NOMO-1 (cell line): ENCODE measurements at regions not wholly inside any gene's neighbourhood (a gene's known extent, or its start where the extent isn't known, plus 50 kb on each side); places are given as distances from the start of the nearest gene placed in this dataset.
"Not testable (repeated sequence)": the region's sequence is repeated elsewhere in the genome, so short reads cannot be mapped to it uniquely, and the experiment has no call there.

Experiments used
- DNase-seq, 2 experiments: peaks; one replicate each; lab custom pipeline; 2025; ENCODE audit not compliant: unreplicated experiment in 2 of 2; lab: John Stamatoyannopoulos, UW

DNA sequence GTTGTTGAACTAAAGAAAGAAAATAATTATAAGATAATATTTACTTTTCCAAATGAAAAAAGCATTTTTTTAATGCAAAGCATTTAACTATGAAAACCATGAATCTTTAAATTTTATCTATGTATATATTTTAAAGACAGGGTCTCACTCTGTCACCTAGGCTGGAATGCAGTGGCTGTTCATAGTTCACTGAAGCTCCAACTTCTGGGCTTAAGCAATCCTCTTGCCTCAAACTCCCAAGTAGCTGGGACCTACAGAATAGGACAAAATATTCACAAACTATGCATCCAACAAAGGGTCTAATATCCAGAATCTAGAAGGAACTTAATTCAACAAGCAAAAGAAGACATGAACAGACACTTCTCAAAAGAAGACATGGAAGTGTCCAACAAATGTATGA lies 55.9 kb upstream of the ALB start:
- DNase-seq: no peak

DNA sequence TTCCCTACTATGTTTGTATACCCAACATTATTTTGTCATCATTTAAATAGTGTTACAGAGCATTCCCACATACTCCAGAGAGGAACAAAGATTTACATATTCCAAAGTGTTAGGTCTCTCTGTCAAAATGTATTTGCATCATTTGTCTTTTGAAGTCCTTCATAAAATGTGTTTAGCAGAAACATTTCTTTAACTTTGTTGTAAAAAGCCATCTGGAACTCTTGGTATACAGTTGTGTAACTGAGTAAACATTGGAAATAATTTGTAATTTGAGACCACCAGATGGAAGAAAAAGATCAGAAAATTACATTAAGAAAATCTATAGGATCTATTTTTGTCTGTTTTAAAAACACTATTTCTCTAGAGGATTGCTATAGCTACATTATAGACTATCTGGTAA lies 56.6 kb upstream of the ALB start:
- no peak for DNase-seq

DNA sequence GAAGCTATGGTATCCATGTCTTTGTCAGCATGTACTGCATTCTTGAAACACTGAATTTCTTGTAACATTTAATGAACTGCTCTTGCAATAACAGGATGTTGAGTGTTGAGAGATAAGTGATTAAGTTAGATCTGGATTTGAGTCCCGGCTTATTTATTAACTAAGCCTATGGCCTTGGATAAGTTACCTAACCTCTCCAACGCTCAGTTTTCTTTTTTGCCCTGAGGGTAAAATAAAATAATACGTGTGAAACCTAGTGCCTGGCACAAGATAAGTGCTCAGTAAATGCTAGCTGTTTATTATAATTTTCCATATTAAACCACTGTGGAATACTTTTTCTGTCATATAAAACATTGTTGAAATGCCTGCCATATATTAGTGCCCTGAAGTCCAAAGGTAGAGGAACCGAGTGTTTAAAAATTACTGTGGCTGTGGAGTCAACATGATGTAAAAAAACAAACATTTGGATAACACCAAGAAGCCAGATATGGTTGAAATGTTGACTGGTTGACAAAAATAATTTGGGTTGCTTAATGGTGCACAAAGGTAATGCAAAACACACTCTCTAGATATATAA lies 58.6 kb upstream of the ALB start:
- DNase-seq: no peak

DNA sequence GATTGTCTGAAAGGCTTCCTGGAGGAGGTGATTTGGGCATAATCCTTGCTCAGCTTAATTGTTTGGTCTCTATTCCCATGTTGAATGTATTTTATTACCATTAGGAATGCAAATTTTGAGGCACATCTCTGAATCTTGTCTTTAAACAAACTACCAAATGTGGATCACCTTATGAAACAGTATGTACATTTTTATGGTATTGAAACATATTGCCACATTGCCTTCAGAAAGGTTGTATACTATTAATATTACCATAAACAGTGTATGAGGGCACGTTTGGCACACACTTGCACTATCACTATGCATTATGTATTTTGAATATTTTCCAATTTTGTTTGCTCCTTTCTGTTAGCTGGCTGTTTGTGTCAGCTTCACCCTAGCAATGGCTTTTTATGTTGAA lies 60.0 kb upstream of the ALB start:
- no peak for DNase-seq

DNA sequence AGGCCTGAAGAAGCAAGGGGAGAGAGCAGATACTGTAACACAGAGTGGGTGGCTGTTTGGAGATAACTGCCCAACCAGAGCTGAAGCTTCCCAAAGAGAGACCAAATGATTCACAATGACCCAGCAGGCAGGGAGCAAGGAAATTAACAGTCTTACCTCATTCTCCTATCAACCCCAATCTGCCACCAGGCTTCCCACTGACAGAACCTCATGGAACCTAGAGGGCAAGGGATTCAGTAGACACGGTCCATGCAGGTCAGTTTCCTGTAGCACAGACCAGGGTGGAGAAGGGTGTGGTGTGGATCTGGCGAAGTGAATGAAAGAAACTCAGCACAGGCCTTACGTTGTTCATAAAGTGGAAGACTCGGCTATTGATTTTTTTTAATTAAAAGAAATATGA lies 60.7 kb upstream of the ALB start:
- no peak for DNase-seq

DNA sequence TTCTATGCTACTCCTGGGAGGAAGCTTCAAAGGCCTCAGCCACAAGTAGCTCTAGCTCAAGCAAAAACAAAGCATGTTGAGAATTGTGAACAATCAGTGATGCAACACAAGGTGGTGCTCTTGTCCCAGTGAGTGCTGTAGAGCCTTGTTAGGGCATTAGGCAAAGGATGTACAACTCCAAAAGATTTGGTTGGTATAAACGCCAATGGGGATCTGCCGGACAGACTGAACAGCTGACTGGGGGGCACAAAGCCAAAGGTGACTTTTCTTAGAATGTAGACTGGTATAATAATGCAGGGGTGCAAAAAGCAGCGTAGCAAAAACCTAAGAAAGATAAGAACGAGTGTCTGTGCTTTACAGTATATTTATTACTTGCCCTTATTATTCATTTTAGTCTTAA lies 62.6 kb upstream of the ALB start:
- DNase-seq: peak; percentile 3 to 5

DNA sequence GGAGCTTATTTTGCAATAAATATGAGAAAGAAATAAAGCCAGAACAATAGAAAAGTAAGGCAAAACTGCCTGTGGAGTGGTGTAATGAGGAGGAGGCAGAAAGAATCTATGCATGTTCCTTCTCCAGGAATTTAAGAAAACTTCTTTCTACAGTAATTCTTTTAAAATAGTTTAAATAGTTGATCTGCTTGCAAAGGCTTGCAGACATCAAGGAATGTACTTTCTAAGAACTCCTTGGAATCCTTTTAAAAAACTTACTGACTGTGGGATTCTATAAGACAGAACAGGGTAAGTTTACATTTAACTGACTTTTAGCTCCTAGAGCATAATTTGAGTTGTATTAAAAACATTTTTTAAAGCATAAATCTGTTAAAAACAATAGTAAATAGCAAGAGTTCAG lies 63.2 kb upstream of the ALB start:
- DNase-seq: no peak

DNA sequence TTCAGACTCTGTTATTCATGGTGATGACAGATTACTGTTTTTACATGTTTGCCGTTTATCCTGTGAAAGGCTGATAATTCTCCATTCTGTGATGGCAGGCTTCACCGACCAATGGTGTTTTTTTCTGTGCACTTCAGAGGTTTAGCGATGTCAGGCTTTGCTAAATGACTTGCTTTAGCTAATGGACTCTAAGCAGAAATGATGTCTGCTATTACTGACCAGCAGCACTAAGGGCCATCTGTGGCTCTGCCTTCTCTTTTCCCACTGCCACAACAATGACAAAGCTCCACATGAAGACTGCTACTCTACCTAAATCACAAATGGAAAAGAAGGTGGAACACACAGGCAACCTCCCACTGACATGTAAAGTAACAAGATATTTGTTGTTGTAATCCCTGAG lies 68.4 kb upstream of the ALB start:
- no peak for DNase-seq

DNA sequence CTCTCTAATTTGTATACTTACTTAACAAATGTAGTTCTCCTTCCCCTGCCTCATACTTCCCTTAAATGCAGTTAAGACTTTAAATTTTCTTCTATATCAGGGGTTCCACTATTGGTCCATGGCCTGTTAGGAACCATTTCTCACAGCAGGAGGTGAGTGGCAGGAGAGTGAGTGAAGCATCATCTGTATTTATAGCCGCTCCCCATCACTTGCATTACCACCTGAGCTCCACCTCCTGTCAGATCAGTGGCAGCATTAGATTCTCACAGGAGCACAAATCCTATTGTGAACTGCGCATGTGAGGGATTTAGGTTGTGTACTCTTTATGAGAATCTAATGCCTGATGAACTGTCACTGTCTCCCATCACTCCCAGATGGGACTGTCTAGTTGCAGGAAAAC lies 72.1 kb upstream of the ALB start:
- DNase-seq: not testable (repeated sequence)

DNA sequence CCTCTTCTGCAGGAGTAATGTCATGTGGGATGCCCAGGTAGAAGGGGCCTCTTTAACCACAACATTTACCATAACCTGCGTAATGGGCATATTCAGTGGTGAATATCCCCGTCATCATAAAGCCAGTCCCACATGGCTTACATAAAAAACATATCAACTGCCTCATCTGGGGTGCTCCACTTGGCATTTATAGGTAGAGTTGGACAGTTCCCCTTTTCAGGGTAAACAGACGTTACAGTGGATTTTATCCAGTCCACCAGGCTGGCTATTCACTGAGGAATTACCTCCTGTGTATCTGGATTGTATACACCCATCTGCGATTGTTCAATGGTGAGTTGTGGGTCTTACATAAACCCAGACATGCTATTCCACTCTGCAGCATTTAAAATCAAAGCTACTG lies 70.7 kb upstream of the ANKRD17 start:
- no peak for DNase-seq

DNA sequence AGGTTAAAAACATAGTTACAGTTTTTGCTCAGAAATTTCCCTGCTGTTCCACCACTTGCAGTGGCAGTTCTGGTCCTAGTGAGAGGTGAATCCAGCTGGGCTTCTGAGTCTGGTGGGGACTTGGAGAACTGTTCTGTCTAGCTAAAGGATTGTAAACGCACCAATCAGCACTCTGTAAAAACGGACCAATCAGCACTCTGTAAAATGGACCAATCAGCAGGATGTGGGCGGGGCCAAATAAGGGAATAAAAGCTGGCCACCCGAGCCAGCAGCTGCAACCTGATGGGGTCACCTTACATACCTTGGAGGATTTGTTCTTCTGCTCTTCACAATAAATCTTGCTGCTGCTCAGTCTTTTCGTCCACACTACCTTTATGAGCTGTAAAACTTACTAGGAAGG lies 67.2 kb upstream of the ANKRD17 start:
- not testable (repeated sequence) for DNase-seq

DNA sequence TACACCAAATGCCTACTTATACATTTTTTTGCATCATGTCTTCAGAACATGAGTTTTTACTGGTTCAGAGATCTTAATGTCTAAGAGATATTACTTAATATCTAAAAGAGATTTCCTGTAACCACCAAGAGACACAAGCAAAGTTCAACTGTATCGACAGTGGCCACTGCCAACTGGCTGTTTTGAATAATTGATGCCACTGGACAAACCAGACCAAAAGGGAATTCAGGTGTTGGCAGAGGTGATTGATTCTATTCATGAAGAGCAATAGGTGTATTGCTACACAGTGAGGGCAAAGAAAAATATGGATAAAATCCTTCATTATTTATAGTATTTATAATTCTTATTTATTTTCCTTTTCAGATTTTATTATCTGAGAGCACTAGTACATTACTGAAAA lies 58.5 kb upstream of the ANKRD17 start:
- no peak for DNase-seq

DNA sequence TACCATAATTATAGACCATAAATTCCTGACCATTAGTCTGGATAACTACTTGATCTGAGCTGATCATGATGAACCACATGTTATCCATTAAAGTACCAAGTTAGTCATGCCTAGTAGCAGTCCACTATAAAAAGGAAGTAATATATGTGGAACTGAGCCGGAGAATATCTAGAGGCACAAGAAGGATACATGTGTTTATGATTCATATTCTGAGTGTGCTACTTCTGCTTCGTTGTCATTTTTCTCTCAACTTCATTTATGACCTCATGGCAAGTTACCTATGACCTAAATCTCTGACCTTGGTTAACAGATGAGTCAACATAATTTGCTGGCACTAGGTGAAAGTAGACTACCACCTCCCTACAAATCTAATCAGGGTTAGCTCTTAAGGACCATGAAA lies 56.5 kb upstream of the ANKRD17 start:
- peak; percentile 11 to 82 for DNase-seq

DNA sequence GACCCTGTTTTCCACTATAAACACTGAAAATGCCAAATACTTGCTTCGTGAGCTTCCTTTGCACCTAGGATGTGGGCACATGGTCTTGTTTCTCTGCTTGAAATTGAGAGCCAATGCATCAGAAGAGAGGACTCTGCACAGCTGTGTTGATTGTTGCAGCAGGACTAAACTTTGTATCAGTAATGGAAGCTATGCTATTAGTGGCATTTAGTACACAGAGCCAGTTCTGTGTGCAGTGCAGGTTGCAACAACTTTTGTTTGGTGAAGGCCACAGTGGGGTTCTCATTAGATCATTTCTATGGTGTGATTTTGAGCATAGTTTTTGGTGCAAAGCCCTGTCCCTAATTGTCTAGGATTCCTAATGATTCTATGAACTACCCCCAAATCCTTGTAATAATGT lies 54.4 kb upstream of the ANKRD17 start:
- DNase-seq: no peak

DNA sequence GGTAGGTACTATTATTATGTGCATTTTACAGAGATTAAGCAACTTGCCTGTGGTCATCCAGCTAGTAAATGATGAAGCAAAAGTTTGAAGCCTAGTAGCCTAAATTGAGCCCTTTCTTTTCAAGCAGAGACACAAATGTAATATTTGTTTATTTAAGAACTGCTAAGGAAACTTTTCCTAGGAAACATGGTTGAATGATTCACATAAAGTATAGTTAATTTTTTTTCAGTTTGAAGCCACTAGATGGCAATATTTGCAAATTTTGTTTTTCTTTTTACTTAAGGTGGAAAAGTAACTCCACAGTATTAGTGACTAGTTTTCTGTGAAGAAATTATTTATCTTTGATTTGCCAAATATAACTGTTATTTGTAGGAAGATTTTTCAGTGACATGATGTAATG lies 52.8 kb upstream of the ANKRD17 start:
- DNase-seq: peak in 1 of 2 experiments; percentile 46

DNA sequence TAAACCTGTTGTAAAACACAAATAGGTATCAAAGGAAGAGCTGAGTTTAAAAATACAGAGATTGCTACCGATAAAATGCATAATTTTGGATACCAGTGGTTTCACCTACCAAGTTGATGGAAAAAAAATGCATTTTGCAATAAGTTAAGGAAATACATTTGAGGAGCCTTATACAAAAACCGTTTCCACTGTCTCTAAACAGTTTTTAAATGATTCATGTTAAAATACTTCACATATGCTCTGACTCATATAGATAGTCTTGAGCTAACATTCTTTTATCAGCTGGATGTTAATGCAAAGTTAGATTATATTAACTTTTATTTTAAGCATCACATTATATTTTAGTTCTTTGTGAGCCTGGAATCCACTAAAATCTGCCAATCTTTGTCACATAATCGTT lies 50.6 kb upstream of the ANKRD17 start:
- no peak for DNase-seq
